Loucy (cell line): ENCODE measurements at regions not wholly inside any gene's neighbourhood (a gene's known extent, or its start where the extent isn't known, plus 50 kb on each side); places are given as distances from the start of the nearest gene placed in this dataset.

Experiments
- H2AFZ ChIP-seq: fragments of 200-600 bp; sonication (generic); 2 replicates; pipeline ENCODE4 v1.6.0; 2016; ENCODE audit warnings: antibody characterized with exemption, mild to moderate bottlenecking, low read length, moderate library complexity
- H3F3A ChIP-seq: fragments of 200-600 bp; 2 replicates; pipeline ENCODE4 v1.6.0; 2016; ENCODE audit warnings: antibody characterized with exemption, low read depth, mild to moderate bottlenecking
- H3K27me3 ChIP-seq: fragments of 200-600 bp; sonication (generic); 2 replicates; pipeline ENCODE4 v1.6.1; 2014; ENCODE audit warnings: low read length, mild to moderate bottlenecking; ENCODE audit not compliant: insufficient read depth, poor library complexity, severe bottlenecking
- H3K36me3 ChIP-seq: fragments of 200-600 bp; sonication (generic); 2 replicates; pipeline ENCODE4 v1.6.1; 2016; ENCODE audit warnings: low read length; ENCODE audit not compliant: insufficient read depth
- H3K4me1 ChIP-seq: fragments of 200-600 bp; sonication (generic); 2 replicates; pipeline ENCODE4 v1.5.1; 2014; ENCODE audit warnings: low read length, mild to moderate bottlenecking; ENCODE audit not compliant: insufficient read depth, poor library complexity, severe bottlenecking
- H3K4me2 ChIP-seq: fragments of 200-600 bp; sonication (generic); 2 replicates; pipeline ENCODE4 v1.6.0; 2014; ENCODE audit warnings: antibody characterized with exemption, low read length, low read depth, mild to moderate bottlenecking; ENCODE audit not compliant: poor library complexity, severe bottlenecking
- H3K4me3 ChIP-seq: fragments of 200-600 bp; sonication (generic); 2 replicates; pipeline ENCODE4 v1.5.1; 2014; ENCODE audit warnings: low read length, mild to moderate bottlenecking, mixed read lengths; ENCODE audit not compliant: poor library complexity, severe bottlenecking
- H3K79me2 ChIP-seq: fragments of 200-600 bp; sonication (generic); 2 replicates; pipeline ENCODE4 v1.6.1; 2014; ENCODE audit warnings: low read length; ENCODE audit not compliant: insufficient read depth
- H3K9ac ChIP-seq: fragments of 200-600 bp; sonication (generic); 2 replicates; pipeline ENCODE4 v1.6.0; 2014; ENCODE audit warnings: mild to moderate bottlenecking, low read depth, low read length, moderate library complexity; ENCODE audit not compliant: poor library complexity, severe bottlenecking
- H3K9me2 ChIP-seq: fragments of 200-600 bp; sonication (generic); replicated peaks from 2 replicates; pipeline ENCODE4 v1.6.1; 2016; ENCODE audit warnings: low read depth, low read length, mixed read lengths
- H3K9me3 ChIP-seq: fragments of 200-600 bp; sonication (generic); 2 replicates; pipeline ENCODE4 v1.6.1; 2014; ENCODE audit warnings: mild to moderate bottlenecking, antibody characterized with exemption, low read length, low read depth; ENCODE audit not compliant: insufficient read depth
- H4K20me1 ChIP-seq: fragments of 200-600 bp; sonication (generic); 2 replicates; pipeline ENCODE4 v1.6.0; 2014; ENCODE audit warnings: antibody characterized with exemption, low read length, mild to moderate bottlenecking; ENCODE audit not compliant: insufficient read depth, poor library complexity, severe bottlenecking
- CTCF ChIP-seq: fragments of 200-600 bp; sonication (generic); conservative IDR thresholded peaks from 2 replicates; pipeline ENCODE4 v1.5.1; 2014; ENCODE audit warnings: mild to moderate bottlenecking, antibody characterized with exemption, low read length
- EZH2phosphoT487 ChIP-seq: fragments of 200-600 bp; IDR thresholded peaks from 2 replicates; pipeline ENCODE4 v1.6.1; 2018; ENCODE audit warnings: antibody characterized with exemption, mild to moderate bottlenecking, moderate library complexity, borderline replicate concordance

- no peak for TF ChIP-seq EZH2phosphoT487
- TF ChIP-seq CTCF, result no peak
- Histone ChIP-seq H3K4me3 (no peak overlapping the region), H3K9me3 (no peaks in the 10 kb centered on the region), H3K79me2 (no peaks in the 10 kb centered on the region), H3K9ac (no peak overlapping the region), H3F3A (no peaks in the 10 kb centered on the region), H2AFZ (no peak overlapping the region), H3K4me2 (no peak overlapping the region), H3K4me1 (no peaks in the 10 kb centered on the region), H3K9me2 (no peaks in the 10 kb centered on the region), H3K36me3 (no peaks in the 10 kb centered on the region), H4K20me1 (no peaks in the 10 kb centered on the region), H3K27me3 (no peaks in the 10 kb centered on the region)
Observed at GRCh38 chrX:139141370-139141769, 389.2 kb upstream of the F9 start.

DNA sequence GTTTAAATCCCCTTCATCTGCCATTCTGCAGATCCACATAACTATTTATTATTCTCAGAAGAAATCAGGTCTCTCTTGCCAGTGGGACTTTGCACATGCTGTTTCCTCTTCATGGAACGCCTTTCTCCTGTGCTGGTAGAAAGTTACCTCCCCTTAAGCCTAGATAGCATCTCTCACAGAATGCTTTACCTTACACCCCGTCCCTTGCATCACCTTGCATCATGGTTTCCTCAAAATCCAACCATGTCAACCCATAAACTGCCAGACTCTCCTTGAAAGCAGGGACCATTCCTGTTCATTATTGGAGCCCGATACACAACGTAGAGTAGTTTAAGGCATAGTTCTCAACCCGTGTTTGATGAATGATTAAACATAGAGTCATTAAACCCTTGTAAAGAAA is 396.2 kb upstream of the F9 start:
- no peaks in the 10 kb centered on the region for H3K9me3 ChIP-seq
- no peaks in the 10 kb centered on the region for H4K20me1 ChIP-seq

DNA sequence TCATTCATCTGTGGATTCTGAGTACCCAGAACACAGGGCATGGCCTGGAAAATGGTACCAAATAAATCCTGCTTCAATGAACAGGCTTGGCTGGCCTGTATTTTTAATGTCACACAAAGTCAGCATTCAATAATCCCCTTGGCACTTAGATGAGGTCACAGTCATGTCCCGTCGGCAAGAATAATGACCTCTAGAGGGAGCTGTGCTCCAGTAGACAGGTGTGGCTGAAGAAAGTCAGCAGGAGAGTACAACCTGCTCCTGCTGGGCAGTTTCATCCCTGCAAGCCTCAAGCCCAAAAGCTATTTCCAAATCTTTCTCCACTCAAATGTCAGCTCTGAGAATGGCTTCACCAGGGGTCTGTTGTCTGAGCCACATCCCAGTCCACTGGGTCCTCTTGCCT is 404.0 kb upstream of the F9 start:
- H3K9me3 ChIP-seq, result no peaks in the 10 kb centered on the region
- no peaks in the 10 kb centered on the region for H3K4me1 ChIP-seq
- H4K20me1 ChIP-seq, result no peaks in the 10 kb centered on the region
- H3K4me2 ChIP-seq, result no peak overlapping the region
- TF ChIP-seq CTCF (peak; percentile 46), EZH2phosphoT487 (no peak)
- H3K79me2 ChIP-seq, result no peaks in the 10 kb centered on the region
- H3K27me3 ChIP-seq, result no peaks in the 10 kb centered on the region
- no peak overlapping the region for H3K9ac ChIP-seq
- H3K36me3 ChIP-seq, result no peaks in the 10 kb centered on the region
- H3F3A ChIP-seq, result no peaks in the 10 kb centered on the region
- no peak overlapping the region for H2AFZ ChIP-seq
- no peaks in the 10 kb centered on the region for H3K9me2 ChIP-seq
- H3K4me3 ChIP-seq, result no peak overlapping the region

More for the DNA sequence above, 396.2 kb upstream of the F9 start:
- H3F3A ChIP-seq, result no peaks in the 10 kb centered on the region
- H2AFZ ChIP-seq, result no peak overlapping the region
- no peak for TF ChIP-seq CTCF
- no peak for TF ChIP-seq EZH2phosphoT487
- no peak overlapping the region for H3K9ac ChIP-seq
- no peaks in the 10 kb centered on the region for H3K27me3 ChIP-seq
- H3K79me2 ChIP-seq, result no peaks in the 10 kb centered on the region
- no peaks in the 10 kb centered on the region for H3K9me2 ChIP-seq
- no peak overlapping the region for H3K4me3 ChIP-seq
- no peaks in the 10 kb centered on the region for H3K4me1 ChIP-seq
- no peak overlapping the region for H3K4me2 ChIP-seq
- no peaks in the 10 kb centered on the region for H3K36me3 ChIP-seq
